Panc1 (cell line): ENCODE measurements at regions not wholly inside any gene's neighbourhood (a gene's known extent, or its start where the extent isn't known, plus 50 kb on each side); places are given as distances from the start of the nearest gene placed in this dataset.

Source experiments
- ATAC-seq: fragments of 200-7000 bp; cut with Tn5 transposase; 2 replicates; pipeline ENCODE4 v1.9.1; 2020; ENCODE audit warnings: mild to moderate bottlenecking, moderate library complexity
- BruUV-seq: library from RNA; stranded (reverse); fragments of 400-500 nt; replicated peaks from 2 replicates; lab custom pipeline; 2021; lab: Mats Ljungman, UMichigan
- CTCF ChIA-PET: fragments of 300-600 bp; sonication (Branson Sonifier 250); formaldehyde crosslinking; loops from one replicate; lab custom pipeline; 2022; ENCODE audit warnings: antibody characterized with exemption; lab: Charles Lee
- POLR2A ChIA-PET: fragments of 300-600 bp; sonication (Branson Sonifier 250); formaldehyde crosslinking; loops from one replicate; lab custom pipeline; 2022; ENCODE audit warnings: antibody characterized with exemption; lab: Charles Lee
- DNase-seq: peaks from one replicate; pipeline ENCODE4 v3.0.0-alpha.2; 2010; ENCODE audit warnings: low read depth, low spot score
- H3K27ac ChIP-seq: 2 replicates; pipeline ENCODE4 v1.5.1; 2011; ENCODE audit warnings: mild to moderate bottlenecking, low read length, inconsistent platforms
- H3K27me3 ChIP-seq: fragments of 200-500 bp; sonication (Bioruptor generic); 2 replicates; pipeline ENCODE4 v1.6.0; 2014; ENCODE audit warnings: low read length, inconsistent platforms; ENCODE audit not compliant: control insufficient read depth, insufficient read depth
- H3K36me3 ChIP-seq: fragments of 200-500 bp; sonication (Bioruptor generic); 2 replicates; pipeline ENCODE4 v1.5.1; 2014; ENCODE audit warnings: inconsistent platforms, mild to moderate bottlenecking, low read length, moderate library complexity; ENCODE audit not compliant: control insufficient read depth, insufficient read depth
- H3K4me1 ChIP-seq: 2 replicates; pipeline ENCODE4 v1.5.1; 2011; ENCODE audit warnings: inconsistent platforms, mild to moderate bottlenecking, low read length, moderate library complexity; ENCODE audit not compliant: control insufficient read depth, insufficient read depth
- H3K4me3 ChIP-seq, 2 experiments: 2 replicates each; pipeline ENCODE4 v1.5.1; 2011 to 2012; ENCODE audit warnings: low read depth in 2 of 2, low read length in 2 of 2, mild to moderate bottlenecking in 2 of 2, inconsistent platforms in 1 of 2, moderate library complexity in 1 of 2
- H3K9me3 ChIP-seq: fragments of 200-500 bp; sonication (Bioruptor generic); 2 replicates; pipeline ENCODE4 v1.5.1; 2014; ENCODE audit warnings: low read depth, mild to moderate bottlenecking, inconsistent platforms, low read length, moderate library complexity; ENCODE audit not compliant: control insufficient read depth, insufficient read depth
- POLR2AphosphoS5 ChIP-seq: IDR thresholded peaks from 2 replicates; pipeline ENCODE4 v1.6.1; 2012; ENCODE audit warnings: mild to moderate bottlenecking, low read depth, low read length, moderate library complexity
- SIN3A ChIP-seq: IDR thresholded peaks from 2 replicates; pipeline ENCODE4 v1.6.1; 2012; ENCODE audit warnings: low read depth, mild to moderate bottlenecking, low read length, moderate library complexity, borderline replicate concordance; ENCODE audit not compliant: insufficient read depth
- TCF7L2 ChIP-seq: IDR thresholded peaks from 2 replicates; pipeline ENCODE4 v1.6.1; 2011; ENCODE audit warnings: mild to moderate bottlenecking, low read depth, low read length, inconsistent platforms
- in situ Hi-C: cut with HindIII; loops from 2 replicates; pipeline ENCODE4 v1.10.0; 2016; ENCODE audit warnings: low sequenced_read_pairs, low pct_unique_long_range_greater_than_20kb
- intact Hi-C: fragments of 100-400 bp; cut with micrococcal nuclease; formaldehyde crosslinking; loops from one replicate; pipeline ENCODE4 v1.10.0; 2022; ENCODE audit not compliant: unreplicated experiment
- TF ChIP-seq, protein P1 (sequence below), 2 experiments: IDR thresholded peaks; 2 replicates each; pipeline ENCODE4 v1.6.1; 2011 to 2012; ENCODE audit warnings: low read depth in 2 of 2, control low read depth in 1 of 2, low read length in 1 of 2, mild to moderate bottlenecking in 1 of 2, moderate library complexity in 1 of 2; ENCODE audit not compliant: insufficient read depth in 1 of 2
- TF ChIP-seq, protein P2 (sequence below): fragments of 450-650 bp; IDR thresholded peaks from 2 replicates; pipeline ENCODE4 v1.5.1; 2017; ENCODE audit warnings: mild to moderate bottlenecking

DNA sequence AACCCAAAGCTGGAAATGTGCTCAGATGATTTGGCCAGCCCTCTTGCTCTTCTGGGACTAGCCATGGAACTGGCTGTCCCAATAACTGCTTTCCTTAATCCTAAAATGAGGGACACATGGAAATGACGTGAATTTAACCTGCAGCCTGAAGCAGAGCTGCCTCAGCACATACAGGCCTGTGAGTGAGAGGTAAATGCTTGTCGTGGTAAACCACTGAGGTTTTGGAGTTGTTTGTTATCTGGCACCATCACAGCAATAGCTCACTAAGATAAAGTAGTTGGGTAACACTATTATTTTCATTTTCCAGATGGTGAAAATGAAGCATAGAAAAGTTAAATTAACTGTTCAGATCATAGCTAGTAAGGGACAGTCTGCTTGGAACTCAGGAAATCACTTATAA, 333.4 kb upstream of the CHD6 start:
- Histone ChIP-seq H3K27ac (no peak overlapping the region), H3K9me3 (no peaks in the 10 kb centered on the region), H3K4me3 (no peak overlapping the region), H3K27me3 (no peaks in the 10 kb centered on the region), H3K36me3 (no peaks in the 10 kb centered on the region), H3K4me1 (no peaks in the 10 kb centered on the region)
- in situ Hi-C loops = no loop called here
- CTCF ChIA-PET = no interaction called here
- DNase-seq (no peak), ATAC-seq (no peak)
- intact Hi-C loops = no loop called here
- no TSS peak for BruUV-seq
- POLR2A ChIA-PET = no interaction called here
- TF ChIP-seq, protein P1, sequence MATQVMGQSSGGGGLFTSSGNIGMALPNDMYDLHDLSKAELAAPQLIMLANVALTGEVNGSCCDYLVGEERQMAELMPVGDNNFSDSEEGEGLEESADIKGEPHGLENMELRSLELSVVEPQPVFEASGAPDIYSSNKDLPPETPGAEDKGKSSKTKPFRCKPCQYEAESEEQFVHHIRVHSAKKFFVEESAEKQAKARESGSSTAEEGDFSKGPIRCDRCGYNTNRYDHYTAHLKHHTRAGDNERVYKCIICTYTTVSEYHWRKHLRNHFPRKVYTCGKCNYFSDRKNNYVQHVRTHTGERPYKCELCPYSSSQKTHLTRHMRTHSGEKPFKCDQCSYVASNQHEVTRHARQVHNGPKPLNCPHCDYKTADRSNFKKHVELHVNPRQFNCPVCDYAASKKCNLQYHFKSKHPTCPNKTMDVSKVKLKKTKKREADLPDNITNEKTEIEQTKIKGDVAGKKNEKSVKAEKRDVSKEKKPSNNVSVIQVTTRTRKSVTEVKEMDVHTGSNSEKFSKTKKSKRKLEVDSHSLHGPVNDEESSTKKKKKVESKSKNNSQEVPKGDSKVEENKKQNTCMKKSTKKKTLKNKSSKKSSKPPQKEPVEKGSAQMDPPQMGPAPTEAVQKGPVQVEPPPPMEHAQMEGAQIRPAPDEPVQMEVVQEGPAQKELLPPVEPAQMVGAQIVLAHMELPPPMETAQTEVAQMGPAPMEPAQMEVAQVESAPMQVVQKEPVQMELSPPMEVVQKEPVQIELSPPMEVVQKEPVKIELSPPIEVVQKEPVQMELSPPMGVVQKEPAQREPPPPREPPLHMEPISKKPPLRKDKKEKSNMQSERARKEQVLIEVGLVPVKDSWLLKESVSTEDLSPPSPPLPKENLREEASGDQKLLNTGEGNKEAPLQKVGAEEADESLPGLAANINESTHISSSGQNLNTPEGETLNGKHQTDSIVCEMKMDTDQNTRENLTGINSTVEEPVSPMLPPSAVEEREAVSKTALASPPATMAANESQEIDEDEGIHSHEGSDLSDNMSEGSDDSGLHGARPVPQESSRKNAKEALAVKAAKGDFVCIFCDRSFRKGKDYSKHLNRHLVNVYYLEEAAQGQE (IDR thresholded peaks at IDR 0.05; ENCODE audit: insufficient read depth in 1 of 2, low read depth in 2 of 2, low read length in 1 of 2) = no peak
- no peak for TF ChIP-seq TCF7L2
- TF ChIP-seq POLR2AphosphoS5 = no peak
- no peak for TF ChIP-seq SIN3A
- TF ChIP-seq, protein P2, sequence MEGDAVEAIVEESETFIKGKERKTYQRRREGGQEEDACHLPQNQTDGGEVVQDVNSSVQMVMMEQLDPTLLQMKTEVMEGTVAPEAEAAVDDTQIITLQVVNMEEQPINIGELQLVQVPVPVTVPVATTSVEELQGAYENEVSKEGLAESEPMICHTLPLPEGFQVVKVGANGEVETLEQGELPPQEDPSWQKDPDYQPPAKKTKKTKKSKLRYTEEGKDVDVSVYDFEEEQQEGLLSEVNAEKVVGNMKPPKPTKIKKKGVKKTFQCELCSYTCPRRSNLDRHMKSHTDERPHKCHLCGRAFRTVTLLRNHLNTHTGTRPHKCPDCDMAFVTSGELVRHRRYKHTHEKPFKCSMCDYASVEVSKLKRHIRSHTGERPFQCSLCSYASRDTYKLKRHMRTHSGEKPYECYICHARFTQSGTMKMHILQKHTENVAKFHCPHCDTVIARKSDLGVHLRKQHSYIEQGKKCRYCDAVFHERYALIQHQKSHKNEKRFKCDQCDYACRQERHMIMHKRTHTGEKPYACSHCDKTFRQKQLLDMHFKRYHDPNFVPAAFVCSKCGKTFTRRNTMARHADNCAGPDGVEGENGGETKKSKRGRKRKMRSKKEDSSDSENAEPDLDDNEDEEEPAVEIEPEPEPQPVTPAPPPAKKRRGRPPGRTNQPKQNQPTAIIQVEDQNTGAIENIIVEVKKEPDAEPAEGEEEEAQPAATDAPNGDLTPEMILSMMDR = no peak

DNA sequence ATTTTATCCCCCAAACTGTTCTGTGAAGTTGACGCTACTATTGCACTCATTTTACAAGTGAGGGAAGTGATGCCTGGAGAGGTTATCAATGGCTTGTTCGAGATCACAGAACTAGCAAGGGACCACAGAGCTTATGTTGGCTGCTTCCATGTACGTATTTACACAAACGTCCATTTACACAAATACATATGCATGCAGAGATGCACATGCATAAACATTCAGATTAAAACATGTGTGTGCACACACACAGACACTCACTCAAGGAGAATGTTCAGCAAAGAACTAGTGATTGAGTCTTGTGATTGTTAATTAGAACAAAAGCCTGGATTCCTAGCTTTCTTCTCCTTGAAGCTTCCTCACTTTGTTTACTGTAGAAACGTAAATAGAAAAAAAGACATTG, 321.5 kb upstream of the CHD6 start:
- CTCF ChIA-PET = interaction anchor here (0.6 kb wide), 1 partner anchor 902 kb away, joined by 4 read pairs; no protein-coding TSS in a partner anchor
- POLR2A ChIA-PET = no interaction called here
- no peak for DNase-seq
- Histone ChIP-seq H3K4me3 (no peak overlapping the region), H3K9me3 (no peaks in the 10 kb centered on the region), H3K4me1 (no peaks in the 10 kb centered on the region), H3K27ac (no peak overlapping the region), H3K27me3 (no peaks in the 10 kb centered on the region), H3K36me3 (no peaks in the 10 kb centered on the region)
- no TSS peak for BruUV-seq
- ATAC-seq = no peak
- in situ Hi-C loops (no loop called here), intact Hi-C loops (no loop called here)
- TF ChIP-seq, protein P1 (IDR thresholded peaks at IDR 0.05; ENCODE audit: insufficient read depth in 1 of 2, low read depth in 2 of 2, low read length in 1 of 2) = no peak
- TF ChIP-seq, protein P2 = no peak
- TF ChIP-seq POLR2AphosphoS5 (no peak), TCF7L2 (no peak), SIN3A (no peak)
